Gastroesophageal sphincter (tissue), 3 donors: ENCODE measurements at regions not wholly inside any gene's neighbourhood (a gene's known extent, or its start where the extent isn't known, plus 50 kb on each side); places are given as distances from the start of the nearest gene placed in this dataset.

Experiments used
- CTCF ChIP-seq, 4 experiments: fragments of 200-600 bp in 2 of 4; fragments of 450-650 bp in 2 of 4; sonication (generic) in 1 of 4; IDR thresholded peaks; one replicate each; pipeline ENCODE4 v1.5.1; 2017 to 2019; ENCODE audit warnings: antibody characterized with exemption in 4 of 4, mild to moderate bottlenecking in 2 of 4, moderate library complexity in 2 of 4
- POLR2AphosphoS5 ChIP-seq: sonication (generic); formaldehyde crosslinking; IDR thresholded peaks from one replicate; pipeline ENCODE4 v1.6.1; 2017; ENCODE audit warnings: antibody characterized with exemption

GRCh38 chr1:213884402-213884801 is 103.4 kb upstream of the PROX1 start:
- TF ChIP-seq CTCF (IDR thresholded peaks at IDR 0.05) (no peak), POLR2AphosphoS5 (no peak)
